Activated B cell treated with CpG ODN at 0.5 μM for 24 hours (primary cell): ENCODE measurements at regions not wholly inside any gene's neighbourhood (a gene's known extent, or its start where the extent isn't known, plus 50 kb on each side); places are given as distances from the start of the nearest gene placed in this dataset.
"Not testable (repeated sequence)": the region's sequence is repeated elsewhere in the genome, so short reads cannot be mapped to it uniquely, and the experiment has no call there.

ENCODE experiments used
- ATAC-seq: fragments of 200-7000 bp; cut with Tn5 transposase; one replicate; pipeline ENCODE4 v1.10.0; 2021; ENCODE audit warnings: low read depth, mild to moderate bottlenecking, moderate library complexity
- CTCF ChIA-PET: fragments of 350-600 bp; sonication (Branson Sonifier 250); formaldehyde crosslinking; loops from one replicate; lab custom pipeline; 2021; ENCODE audit warnings: antibody characterized with exemption; lab: Charles Lee
- POLR2A ChIA-PET: fragments of 350-600 bp; sonication (Branson Sonifier 250); formaldehyde crosslinking; loops from one replicate; lab custom pipeline; 2021; ENCODE audit warnings: antibody characterized with exemption; lab: Charles Lee
- DNase-seq: peaks from one replicate; pipeline ENCODE4 v3.0.0; 2022
- H3K27ac Mint-ChIP-seq: one replicate; pipeline ENCODE4 v1.8.0; 2020; ENCODE audit warnings: mixed read lengths
- H3K27me3 Mint-ChIP-seq: one replicate; pipeline ENCODE4 v1.8.0; 2021; ENCODE audit warnings: mixed read lengths
- H3K36me3 Mint-ChIP-seq: one replicate; pipeline ENCODE4 v1.8.0; 2021; ENCODE audit warnings: low read depth, mixed read lengths
- H3K4me1 Mint-ChIP-seq: one replicate; pipeline ENCODE4 v1.8.0; 2021; ENCODE audit warnings: mixed read lengths
- H3K4me3 Mint-ChIP-seq: one replicate; pipeline ENCODE4 v1.8.0; 2020; ENCODE audit warnings: mild to moderate bottlenecking, mixed read lengths
- H3K9me3 Mint-ChIP-seq: one replicate; pipeline ENCODE4 v1.8.0; 2020; ENCODE audit warnings: mixed read lengths
- CTCF ChIP-seq: fragments of 200-600 bp; IDR thresholded peaks from one replicate; pipeline ENCODE4 v1.8.0; 2022; ENCODE audit warnings: antibody characterized with exemption, mild to moderate bottlenecking
- intact Hi-C: fragments of 100-400 bp; cut with micrococcal nuclease; formaldehyde crosslinking; loops from one replicate; pipeline ENCODE4 v1.15.1; 2024

DNA sequence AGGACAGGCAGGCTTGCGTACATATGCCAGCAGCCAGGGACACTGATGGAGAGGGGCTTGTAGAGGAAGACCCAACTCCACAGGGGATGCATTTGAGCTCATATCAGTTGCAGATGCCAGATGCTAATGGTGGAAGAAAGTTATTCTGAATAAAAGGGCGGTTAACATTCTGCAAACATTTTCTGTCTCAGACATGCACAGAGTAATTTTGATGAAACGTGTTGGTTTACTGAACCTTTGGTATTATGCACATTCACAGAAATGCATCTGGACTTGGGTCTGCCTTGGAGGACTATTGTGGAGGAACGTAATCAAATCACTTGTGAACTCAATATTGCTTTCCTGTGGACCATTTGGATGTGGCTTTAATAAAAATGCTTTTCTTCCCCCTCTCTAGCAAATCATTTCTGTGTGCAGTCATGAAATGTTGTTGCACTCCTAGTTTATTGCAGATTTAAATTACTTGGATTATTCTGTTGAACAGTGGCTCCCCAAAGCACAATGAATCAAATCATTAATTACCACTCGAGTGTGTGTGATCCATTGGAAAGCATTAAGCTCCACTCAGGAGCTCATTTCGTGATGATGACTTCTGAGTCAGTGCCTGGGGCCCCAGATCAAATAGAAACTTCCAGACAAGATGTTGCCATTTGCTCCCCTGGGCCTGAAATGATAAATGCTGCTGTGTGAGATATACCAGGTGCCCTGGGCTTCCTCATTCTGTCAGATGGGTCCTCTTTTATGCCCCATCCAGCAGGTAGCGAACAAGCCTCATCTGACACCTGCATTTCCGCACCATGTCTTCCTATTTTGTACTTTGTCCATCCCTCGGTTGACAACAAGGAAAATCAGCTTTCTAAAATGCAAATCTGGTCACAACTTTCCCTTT is 697.0 kb upstream of the HS6ST1 start:
- no peaks in the 10 kb centered on the region for H3K36me3 Mint-ChIP-seq
- H3K4me3 Mint-ChIP-seq = no peak overlapping the region
- H3K9me3 Mint-ChIP-seq = no peaks in the 10 kb centered on the region
- no peak for DNase-seq
- no peaks in the 10 kb centered on the region for H3K27me3 Mint-ChIP-seq
- no peaks in the 10 kb centered on the region for H3K4me1 Mint-ChIP-seq
- no peak for TF ChIP-seq CTCF
- intact Hi-C loops = no loop called here
- CTCF ChIA-PET = no interaction called here
- POLR2A ChIA-PET = no interaction called here
- ATAC-seq = no peak
- H3K27ac Mint-ChIP-seq = no peak overlapping the region

DNA sequence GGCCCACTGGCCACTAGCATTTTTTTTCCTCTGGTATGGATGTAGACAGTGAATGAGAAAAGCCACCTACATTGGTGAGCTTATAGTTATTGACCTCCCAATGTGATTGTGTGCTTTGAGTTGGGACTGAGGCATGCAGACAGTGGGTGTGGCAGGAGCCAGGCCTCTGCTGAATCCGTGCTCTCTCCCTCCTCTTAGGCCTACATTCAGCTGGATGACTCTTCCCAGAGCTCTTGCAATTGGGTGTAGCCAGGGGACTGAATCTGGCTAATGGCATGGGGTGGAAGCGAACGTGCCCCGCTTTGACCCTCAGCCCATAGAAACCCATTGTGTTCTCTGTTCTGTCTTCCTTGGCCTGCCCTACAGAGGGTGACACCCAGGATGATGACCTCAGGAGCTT is 698.3 kb upstream of the HS6ST1 start:
- no peak overlapping the region for H3K4me3 Mint-ChIP-seq
- H3K36me3 Mint-ChIP-seq = no peaks in the 10 kb centered on the region
- H3K27me3 Mint-ChIP-seq = no peaks in the 10 kb centered on the region
- ChIA-PET POLR2A (no interaction called here), CTCF (no interaction called here)
- H3K4me1 Mint-ChIP-seq = no peaks in the 10 kb centered on the region
- no peak for ATAC-seq
- H3K9me3 Mint-ChIP-seq = no peaks in the 10 kb centered on the region
- H3K27ac Mint-ChIP-seq = no peak overlapping the region
- no peak for TF ChIP-seq CTCF
- no peak for DNase-seq
- intact Hi-C loops = no loop called here

- no peaks in the 10 kb centered on the region for H3K36me3 Mint-ChIP-seq
- POLR2A ChIA-PET = no interaction called here
- CTCF ChIA-PET = no interaction called here
Observed at GRCh38 chr2:129024796-129025195, 706.1 kb upstream of the HS6ST1 start.

GRCh38 chr2:129035992-129036391 is 717.3 kb upstream of the HS6ST1 start:
- intact Hi-C loops = no loop called here

More at GRCh38 chr2:129024796-129025195, 706.1 kb upstream of the HS6ST1 start:
- Mint-ChIP-seq H3K4me3 (no peak overlapping the region), H3K4me1 (no peaks in the 10 kb centered on the region), H3K27ac (no peak overlapping the region), H3K27me3 (peaks cover 8% of the 10 kb centered on the region), H3K9me3 (peaks cover 2% of the 10 kb centered on the region)
- TF ChIP-seq CTCF = no peak
- no peak for ATAC-seq
- no peak for DNase-seq
- intact Hi-C loops = no loop called here

DNA sequence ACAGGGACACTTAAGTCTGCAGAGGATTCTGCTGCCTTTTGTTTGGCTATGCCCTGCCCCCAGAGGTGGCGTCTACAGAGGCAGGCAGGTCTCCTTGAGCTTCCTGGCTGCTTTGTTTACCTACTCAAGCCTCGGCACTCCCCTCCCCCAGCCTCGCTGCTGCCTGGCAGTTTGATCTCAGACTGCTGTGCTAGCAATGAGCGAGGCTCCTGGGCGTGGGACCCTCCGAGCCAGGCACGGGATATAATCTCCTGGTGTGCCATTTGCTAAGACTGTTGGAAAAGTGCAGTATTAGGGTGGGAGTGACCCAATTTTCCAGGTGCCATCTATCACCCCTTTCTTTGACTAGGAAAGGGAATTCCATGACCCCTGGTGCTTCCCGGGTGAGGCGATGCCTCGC is 725.0 kb upstream of the HS6ST1 start:
- H3K4me1 Mint-ChIP-seq, H3K27ac Mint-ChIP-seq, POLR2A ChIA-PET, H3K36me3 Mint-ChIP-seq, intact Hi-C loops, H3K9me3 Mint-ChIP-seq, ATAC-seq, H3K27me3 Mint-ChIP-seq, H3K4me3 Mint-ChIP-seq, CTCF ChIA-PET, DNase-seq: not testable (repeated sequence)

More at GRCh38 chr2:129035992-129036391, 717.3 kb upstream of the HS6ST1 start:
- no peak for DNase-seq
- no peaks in the 10 kb centered on the region for H3K4me1 Mint-ChIP-seq
- H3K9me3 Mint-ChIP-seq = peaks cover 9% of the 10 kb centered on the region
- no peaks in the 10 kb centered on the region for H3K36me3 Mint-ChIP-seq
- peaks cover 2% of the 10 kb centered on the region for H3K27me3 Mint-ChIP-seq
- no peak overlapping the region for H3K4me3 Mint-ChIP-seq
- no peak for ATAC-seq
- no peak overlapping the region for H3K27ac Mint-ChIP-seq
- CTCF ChIA-PET = no interaction called here
- no peak for TF ChIP-seq CTCF
- POLR2A ChIA-PET = no interaction called here

DNA sequence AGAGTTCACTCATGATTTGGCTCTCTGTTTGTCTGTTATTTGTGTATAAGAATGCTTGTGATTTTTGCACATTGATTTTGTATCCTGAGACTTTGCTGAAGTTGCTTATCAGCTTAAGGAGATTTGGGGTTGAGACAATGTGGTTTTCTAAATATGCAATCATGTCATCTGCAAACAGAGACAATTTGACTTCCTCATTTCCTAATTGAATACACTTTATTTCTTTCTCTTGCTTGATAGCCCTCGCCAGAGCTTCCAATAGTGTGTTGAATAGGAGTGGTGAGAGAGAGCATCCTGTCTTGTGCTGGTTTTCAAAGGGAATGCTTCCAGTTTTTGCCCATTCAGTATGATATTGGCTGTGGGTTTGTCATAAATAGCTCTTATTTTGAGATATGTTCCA is 727.8 kb upstream of the HS6ST1 start:
- CTCF ChIA-PET, intact Hi-C loops, H3K36me3 Mint-ChIP-seq, H3K4me1 Mint-ChIP-seq, H3K27ac Mint-ChIP-seq, DNase-seq, POLR2A ChIA-PET, H3K27me3 Mint-ChIP-seq, H3K4me3 Mint-ChIP-seq, H3K9me3 Mint-ChIP-seq, ATAC-seq: not testable (repeated sequence)
